DMS 273 treated with DMSO at 0.1 percent for 48 hours (cell line): ENCODE measurements at regions not wholly inside any gene's neighbourhood (a gene's known extent, or its start where the extent isn't known, plus 50 kb on each side); places are given as distances from the start of the nearest gene placed in this dataset.

Experiments used
- DNase-seq: peaks from one replicate; lab custom pipeline; 2025; lab: John Stamatoyannopoulos, UW

GRCh38 chr7:41294556-41295454, 408.1 kb downstream of the INHBA start:
- DNase-seq: no peak

- DNase-seq: no peak
These were observed 410.4 kb downstream of the INHBA start for GRCh38 chr7:41292487-41292886.

GRCh38 chr7:41287559-41288335, 415.1 kb downstream of the INHBA start:
- DNase-seq: no peak

GRCh38 chr7:41280491-41280890, 422.4 kb downstream of the INHBA start:
- DNase-seq: no peak

- DNase-seq: no peak
These were observed 425.3 kb downstream of the INHBA start for GRCh38 chr7:41277561-41277960.

GRCh38 chr7:41275255-41275654, 427.6 kb downstream of the INHBA start:
- no peak for DNase-seq

- no peak for DNase-seq
These were observed 428.7 kb downstream of the INHBA start for GRCh38 chr7:41274179-41274578.

GRCh38 chr7:41272664-41273063, 430.2 kb downstream of the INHBA start:
- no peak for DNase-seq

- DNase-seq: no peak
These were observed 434.0 kb downstream of the INHBA start for GRCh38 chr7:41268878-41269277.

- DNase-seq: no peak
These were observed 441.8 kb downstream of the INHBA start for GRCh38 chr7:41261080-41261479.

- DNase-seq: no peak
These were observed 445.2 kb downstream of the INHBA start for GRCh38 chr7:41257660-41258059.

GRCh38 chr7:41256186-41256945, 446.5 kb downstream of the INHBA start:
- no peak for DNase-seq

GRCh38 chr7:41255716-41256115, 447.2 kb downstream of the INHBA start:
- no peak for DNase-seq

- DNase-seq: no peak
These were observed 447.8 kb downstream of the INHBA start for GRCh38 chr7:41255113-41255512.

GRCh38 chr7:41252957-41253356, 449.9 kb downstream of the INHBA start:
- no peak for DNase-seq

- no peak for DNase-seq
These were observed 450.3 kb downstream of the INHBA start for GRCh38 chr7:41252551-41252950.

GRCh38 chr7:41247143-41247865, 455.6 kb downstream of the INHBA start:
- DNase-seq: no peak

GRCh38 chr7:41245916-41246315, 457.0 kb downstream of the INHBA start:
- no peak for DNase-seq

- DNase-seq: no peak
These were observed 458.6 kb downstream of the INHBA start for GRCh38 chr7:41244246-41244645.

GRCh38 chr7:41241641-41242040, 461.2 kb downstream of the INHBA start:
- no peak for DNase-seq

- DNase-seq: no peak
These were observed 463.3 kb downstream of the INHBA start for GRCh38 chr7:41239596-41239995.

- DNase-seq: no peak
These were observed 464.0 kb downstream of the INHBA start for GRCh38 chr7:41238851-41239331.
